ENCODE measurements at regions not wholly inside any gene's neighbourhood (a gene's known extent, or its start where the extent isn't known, plus 50 kb on each side); places are given as distances from the start of the nearest gene placed in this dataset.

- Histone ChIP-seq H3K27ac (ENCODE audit: low read length) (no peak overlapping the region), H3K9ac (ENCODE audit: low read length) (no peak overlapping the region), H3F3A (ENCODE audit: insufficient read depth, low read length, poor library complexity, severe bottlenecking) (no peaks in the 10 kb centered on the region), H3K27me3 (ENCODE audit: insufficient read depth, low read depth, low read length) (no peaks in the 10 kb centered on the region), H2AFZ (ENCODE audit: low read depth, low read length) (no peak overlapping the region), H3K79me2 (replicated peaks; ENCODE audit: insufficient read depth, low read length) (no peaks in the 10 kb centered on the region), H3K4me3 (ENCODE audit: low read length) (no peak overlapping the region), H3K9me2 (ENCODE audit: insufficient read depth, low read length) (no peaks in the 10 kb centered on the region), H4K20me1 (ENCODE audit: insufficient read depth) (no peaks in the 10 kb centered on the region), H3K36me3 (ENCODE audit: insufficient read depth, low read length) (no peaks in the 10 kb centered on the region), H3K9me3 (ENCODE audit: low read length) (no peaks in the 10 kb centered on the region), H3K4me2 (ENCODE audit: low read length) (no peak overlapping the region)
- TF ChIP-seq, protein P1, sequence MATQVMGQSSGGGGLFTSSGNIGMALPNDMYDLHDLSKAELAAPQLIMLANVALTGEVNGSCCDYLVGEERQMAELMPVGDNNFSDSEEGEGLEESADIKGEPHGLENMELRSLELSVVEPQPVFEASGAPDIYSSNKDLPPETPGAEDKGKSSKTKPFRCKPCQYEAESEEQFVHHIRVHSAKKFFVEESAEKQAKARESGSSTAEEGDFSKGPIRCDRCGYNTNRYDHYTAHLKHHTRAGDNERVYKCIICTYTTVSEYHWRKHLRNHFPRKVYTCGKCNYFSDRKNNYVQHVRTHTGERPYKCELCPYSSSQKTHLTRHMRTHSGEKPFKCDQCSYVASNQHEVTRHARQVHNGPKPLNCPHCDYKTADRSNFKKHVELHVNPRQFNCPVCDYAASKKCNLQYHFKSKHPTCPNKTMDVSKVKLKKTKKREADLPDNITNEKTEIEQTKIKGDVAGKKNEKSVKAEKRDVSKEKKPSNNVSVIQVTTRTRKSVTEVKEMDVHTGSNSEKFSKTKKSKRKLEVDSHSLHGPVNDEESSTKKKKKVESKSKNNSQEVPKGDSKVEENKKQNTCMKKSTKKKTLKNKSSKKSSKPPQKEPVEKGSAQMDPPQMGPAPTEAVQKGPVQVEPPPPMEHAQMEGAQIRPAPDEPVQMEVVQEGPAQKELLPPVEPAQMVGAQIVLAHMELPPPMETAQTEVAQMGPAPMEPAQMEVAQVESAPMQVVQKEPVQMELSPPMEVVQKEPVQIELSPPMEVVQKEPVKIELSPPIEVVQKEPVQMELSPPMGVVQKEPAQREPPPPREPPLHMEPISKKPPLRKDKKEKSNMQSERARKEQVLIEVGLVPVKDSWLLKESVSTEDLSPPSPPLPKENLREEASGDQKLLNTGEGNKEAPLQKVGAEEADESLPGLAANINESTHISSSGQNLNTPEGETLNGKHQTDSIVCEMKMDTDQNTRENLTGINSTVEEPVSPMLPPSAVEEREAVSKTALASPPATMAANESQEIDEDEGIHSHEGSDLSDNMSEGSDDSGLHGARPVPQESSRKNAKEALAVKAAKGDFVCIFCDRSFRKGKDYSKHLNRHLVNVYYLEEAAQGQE (IDR thresholded peaks at IDR 0.05; ENCODE audit: borderline replicate concordance), result no peak
- TF ChIP-seq SMC3 (conservative IDR thresholded peaks at IDR 0.05; ENCODE audit: poor library complexity), result no peak
- no peak for TF ChIP-seq EZH2 (IDR thresholded peaks at IDR 0.05; ENCODE audit: borderline replicate concordance, insufficient read depth, low read length, poor library complexity, severe bottlenecking)
- no peak for TF ChIP-seq RAD21 (conservative IDR thresholded peaks at IDR 0.05)
Observed at GRCh38 chr7:35415411-35415822, 161.5 kb upstream of the TBX20 start.

GRCh38 chr7:35411331-35411730 is 157.4 kb upstream of the TBX20 start:
- no peak for TF ChIP-seq MXI1 (conservative IDR thresholded peaks at IDR 0.05; ENCODE audit: poor library complexity, severe bottlenecking)
- no peak for TF ChIP-seq EP300 (conservative IDR thresholded peaks at IDR 0.05; ENCODE audit: poor library complexity, severe bottlenecking)
- TF ChIP-seq, protein P1 (IDR thresholded peaks at IDR 0.05; ENCODE audit: borderline replicate concordance), result no peak
- no peak for TF ChIP-seq POLR2AphosphoS5 (IDR thresholded peaks at IDR 0.05)
- TF ChIP-seq TAF1 (IDR thresholded peaks at IDR 0.05; ENCODE audit: low read depth), result no peak
- no peak for TF ChIP-seq CTCF (IDR thresholded peaks at IDR 0.05; ENCODE audit: poor library complexity, severe bottlenecking)
- TF ChIP-seq EZH2 (IDR thresholded peaks at IDR 0.05; ENCODE audit: borderline replicate concordance, insufficient read depth, low read length, poor library complexity, severe bottlenecking), result no peak
- TF ChIP-seq RAD21 (conservative IDR thresholded peaks at IDR 0.05), result no peak
- TF ChIP-seq SMC3 (conservative IDR thresholded peaks at IDR 0.05; ENCODE audit: poor library complexity), result no peak
- H3K79me2 ChIP-seq (replicated peaks; ENCODE audit: insufficient read depth, low read length), result no peaks in the 10 kb centered on the region
- H4K20me1 ChIP-seq (ENCODE audit: insufficient read depth), result no peaks in the 10 kb centered on the region
- no peaks in the 10 kb centered on the region for H3K36me3 ChIP-seq (ENCODE audit: insufficient read depth, low read length)
- H3K9me2 ChIP-seq (ENCODE audit: insufficient read depth, low read length), result no peaks in the 10 kb centered on the region
- H3F3A ChIP-seq (ENCODE audit: insufficient read depth, low read length, poor library complexity, severe bottlenecking), result no peaks in the 10 kb centered on the region
- H3K27ac ChIP-seq (ENCODE audit: low read length), result no peak overlapping the region
- H3K9me3 ChIP-seq (ENCODE audit: low read length), result no peaks in the 10 kb centered on the region
- H3K27me3 ChIP-seq (ENCODE audit: insufficient read depth, low read depth, low read length), result no peaks in the 10 kb centered on the region
- no peak overlapping the region for H3K9ac ChIP-seq (ENCODE audit: low read length)
- no peak overlapping the region for H2AFZ ChIP-seq (ENCODE audit: low read depth, low read length)
- H3K4me2 ChIP-seq (ENCODE audit: low read length), result no peak overlapping the region
- no peak overlapping the region for H3K4me3 ChIP-seq (ENCODE audit: low read length)
